ENCODE measurements at regions not wholly inside any gene's neighbourhood (a gene's known extent, or its start where the extent isn't known, plus 50 kb on each side); places are given as distances from the start of the nearest gene placed in this dataset.
A peak's percentile ranks its signal among the peaks of the same experiment; 100 is the strongest.

GRCh38 chr15:39362821-39363561 lies 217.9 kb upstream of the THBS1 start:
- TF ChIP-seq CTCF (IDR thresholded peaks at IDR 0.05; ENCODE audit: control insufficient read depth, insufficient read depth, low read depth, low read length, missing control alignments) = no peak
- peak; percentile 98 for DNase-seq (ENCODE audit: low read depth)
- no peak overlapping the region for H3K4me3 ChIP-seq (ENCODE audit: control insufficient read depth, low read depth, low read length)

GRCh38 chr15:39363761-39364586 lies 216.9 kb upstream of the THBS1 start:
- no peak for DNase-seq (ENCODE audit: low read depth)
- TF ChIP-seq CTCF (IDR thresholded peaks at IDR 0.05; ENCODE audit: control insufficient read depth, insufficient read depth, low read depth, low read length, missing control alignments) = no peak
- no peak overlapping the region for H3K4me3 ChIP-seq (ENCODE audit: control insufficient read depth, low read depth, low read length)

GRCh38 chr15:39364721-39365120 lies 216.2 kb upstream of the THBS1 start:
- H3K4me3 ChIP-seq (ENCODE audit: control insufficient read depth, low read depth, low read length) = no peak overlapping the region
- TF ChIP-seq CTCF (IDR thresholded peaks at IDR 0.05; ENCODE audit: control insufficient read depth, insufficient read depth, low read depth, low read length, missing control alignments) = no peak
- no peak for DNase-seq (ENCODE audit: low read depth)

GRCh38 chr15:39365161-39365560 lies 215.7 kb upstream of the THBS1 start:
- H3K4me3 ChIP-seq (ENCODE audit: control insufficient read depth, low read depth, low read length) = no peak overlapping the region
- no peak for TF ChIP-seq CTCF (IDR thresholded peaks at IDR 0.05; ENCODE audit: control insufficient read depth, insufficient read depth, low read depth, low read length, missing control alignments)
- no peak for DNase-seq (ENCODE audit: low read depth)

- TF ChIP-seq CTCF (IDR thresholded peaks at IDR 0.05; ENCODE audit: control insufficient read depth, insufficient read depth, low read depth, low read length, missing control alignments) = no peak
- no peak overlapping the region for H3K4me3 ChIP-seq (ENCODE audit: control insufficient read depth, low read depth, low read length)
- no peak for DNase-seq (ENCODE audit: low read depth)
Observed at GRCh38 chr15:39365873-39366272, 215.0 kb upstream of the THBS1 start.

GRCh38 chr15:39367596-39367995 lies 213.3 kb upstream of the THBS1 start:
- no peak overlapping the region for H3K4me3 ChIP-seq (ENCODE audit: control insufficient read depth, low read depth, low read length)
- DNase-seq (ENCODE audit: low read depth) = peak; percentile 39
- no peak for TF ChIP-seq CTCF (IDR thresholded peaks at IDR 0.05; ENCODE audit: control insufficient read depth, insufficient read depth, low read depth, low read length, missing control alignments)

Data from AG09309 (cell line).